Trophoblast cell (in vitro differentiated cells and primary cell): ENCODE measurements at regions not wholly inside any gene's neighbourhood (a gene's known extent, or its start where the extent isn't known, plus 50 kb on each side); places are given as distances from the start of the nearest gene placed in this dataset.
"Not testable (repeated sequence)": the region's sequence is repeated elsewhere in the genome, so short reads cannot be mapped to it uniquely, and the experiment has no call there.

Source experiments
- DNase-seq, 2 donors: peaks; one replicate each; pipeline ENCODE4 v3.0.0-alpha.2; 2016
- H2AFZ ChIP-seq: 2 replicates; pipeline ENCODE4 v1.6.1; 2013; ENCODE audit warnings: low read length, moderate library complexity, mild to moderate bottlenecking; ENCODE audit not compliant: insufficient read depth, poor library complexity
- H2AK5ac ChIP-seq: 2 replicates; pipeline ENCODE4 v1.6.1; 2013; ENCODE audit warnings: mild to moderate bottlenecking, low read length
- H2BK120ac ChIP-seq: 2 replicates; pipeline ENCODE4 v1.6.1; 2013; ENCODE audit warnings: low read length, mild to moderate bottlenecking, moderate library complexity; ENCODE audit not compliant: insufficient read depth, poor library complexity
- H2BK12ac ChIP-seq: 2 replicates; pipeline ENCODE4 v1.6.1; 2013; ENCODE audit warnings: mild to moderate bottlenecking, low read length, moderate library complexity
- H2BK5ac ChIP-seq: 2 replicates; pipeline ENCODE4 v1.6.1; 2013; ENCODE audit warnings: low read length, low read depth, moderate library complexity, mild to moderate bottlenecking; ENCODE audit not compliant: poor library complexity
- H3K14ac ChIP-seq: 2 replicates; pipeline ENCODE4 v1.6.1; 2013; ENCODE audit warnings: mild to moderate bottlenecking, low read length
- H3K18ac ChIP-seq: 2 replicates; pipeline ENCODE4 v1.6.1; 2013; ENCODE audit warnings: mild to moderate bottlenecking, low read length
- H3K23ac ChIP-seq: 2 replicates; pipeline ENCODE4 v1.6.1; 2013; ENCODE audit warnings: low read length
- H3K27ac ChIP-seq: 2 replicates; pipeline ENCODE4 v1.5.1; 2013; ENCODE audit warnings: low read depth, mild to moderate bottlenecking, inconsistent platforms, low read length, moderate library complexity
- H3K27me3 ChIP-seq: 2 replicates; pipeline ENCODE4 v1.6.1; 2013; ENCODE audit warnings: inconsistent platforms, mild to moderate bottlenecking, low read length, moderate library complexity; ENCODE audit not compliant: insufficient read depth
- H3K36me3 ChIP-seq, 2 experiments: 1 replicate in 1 of 2; 2 replicates in 1 of 2; pipeline ENCODE4 v1.6.1; 2013; ENCODE audit warnings: low read length in 2 of 2, mild to moderate bottlenecking in 2 of 2, moderate library complexity in 1 of 2; ENCODE audit not compliant: insufficient read depth in 2 of 2, control insufficient read depth in 1 of 2
- H3K4ac ChIP-seq: 2 replicates; pipeline ENCODE4 v1.6.1; 2013; ENCODE audit warnings: low read depth, mild to moderate bottlenecking, low read length, moderate library complexity
- H3K4me1 ChIP-seq, 2 experiments: 1 replicate in 1 of 2; 2 replicates in 1 of 2; pipeline ENCODE4 v1.6.1; 2013; ENCODE audit warnings: low read length in 2 of 2, mild to moderate bottlenecking in 2 of 2, moderate library complexity in 1 of 2; ENCODE audit not compliant: insufficient read depth in 2 of 2, control insufficient read depth in 1 of 2
- H3K4me2 ChIP-seq: 2 replicates; pipeline ENCODE4 v1.6.1; 2013; ENCODE audit warnings: inconsistent platforms, mild to moderate bottlenecking, low read length, moderate library complexity
- H3K4me3 ChIP-seq: 2 replicates; pipeline ENCODE4 v1.5.1; 2013; ENCODE audit warnings: mild to moderate bottlenecking, low read depth, low read length, inconsistent platforms
- H3K79me1 ChIP-seq: one replicate; pipeline ENCODE4 v1.6.1; 2013; ENCODE audit warnings: low read length
- H3K79me2 ChIP-seq: 2 replicates; pipeline ENCODE4 v1.6.1; 2013; ENCODE audit warnings: low read length, mild to moderate bottlenecking; ENCODE audit not compliant: control insufficient read depth, insufficient read depth, poor library complexity
- H3K9ac ChIP-seq: 2 replicates; pipeline ENCODE4 v1.6.1; 2013; ENCODE audit warnings: mild to moderate bottlenecking, low read length
- H3K9me3 ChIP-seq: 2 replicates; pipeline ENCODE4 v1.6.1; 2013; ENCODE audit warnings: low read depth, mild to moderate bottlenecking, control low read depth, inconsistent platforms, low read length; ENCODE audit not compliant: insufficient read depth
- H4K12ac ChIP-seq: 2 replicates; pipeline ENCODE4 v1.6.1; 2013; ENCODE audit warnings: low read depth, mild to moderate bottlenecking, low read length, moderate library complexity
- H4K8ac ChIP-seq: 2 replicates; pipeline ENCODE4 v1.6.1; 2013; ENCODE audit warnings: low read depth, mild to moderate bottlenecking, low read length, moderate library complexity
- H4K91ac ChIP-seq: one replicate; pipeline ENCODE4 v1.6.1; 2013; ENCODE audit warnings: low read depth, mild to moderate bottlenecking, low read length, moderate library complexity
- whole genome bisulfite sequencing: extraction: QIAGEN DNeasy Blood & Tissue Kit; methylation state at CpG from one replicate; pipeline ENCODE4 v1.1.7; 2013; ENCODE audit warnings: missing lambda C conversion rate; ENCODE audit not compliant: insufficient read length, insufficient coverage; ENCODE audit errors: extremely low coverage; 5-methylcytosine and 5-hydroxymethylcytosine counted together

GRCh38 chr5:105057001-105057436 is 1494.4 kb upstream of the NUDT12 start:
- no peak for DNase-seq
- H3K4me2 ChIP-seq: no peak overlapping the region
- H3K9ac ChIP-seq: no peak overlapping the region
- H3K18ac ChIP-seq: no peak overlapping the region
- H3K4me3 ChIP-seq: no peak overlapping the region
- H2AFZ ChIP-seq: no peak overlapping the region
- H3K14ac ChIP-seq: no peak overlapping the region
- H3K4ac ChIP-seq: no peak overlapping the region
- no peaks in the 10 kb centered on the region for H3K79me1 ChIP-seq
- H3K27ac ChIP-seq: no peak overlapping the region
- H3K9me3 ChIP-seq: peaks cover 17% of the 10 kb centered on the region
- peaks cover 0 to 3% of the 10 kb centered on the region in 2 experiments for H3K4me1 ChIP-seq
- H4K91ac ChIP-seq: no peak overlapping the region
- H3K23ac ChIP-seq: no peak overlapping the region
- H4K8ac ChIP-seq: no peak overlapping the region
- H2BK5ac ChIP-seq: no peak overlapping the region
- H4K12ac ChIP-seq: no peak overlapping the region
- WGBS: no CpG with 5 or more reads among the region's 3 CpGs
- no peaks in the 10 kb centered on the region for H3K79me2 ChIP-seq
- H3K27me3 ChIP-seq: no peaks in the 10 kb centered on the region
- H2BK12ac ChIP-seq: no peak overlapping the region
- no peaks in the 10 kb centered on the region for H3K36me3 ChIP-seq
- H2AK5ac ChIP-seq: no peak overlapping the region
- H2BK120ac ChIP-seq: no peak overlapping the region

GRCh38 chr5:105054406-105054805 is 1491.8 kb upstream of the NUDT12 start:
- peaks cover 0 to 3% of the 10 kb centered on the region in 2 experiments for H3K4me1 ChIP-seq
- no peak overlapping the region for H4K8ac ChIP-seq
- H3K79me2 ChIP-seq: no peaks in the 10 kb centered on the region
- no peak overlapping the region for H3K4me2 ChIP-seq
- no peak overlapping the region for H3K4ac ChIP-seq
- no peak overlapping the region for H2BK5ac ChIP-seq
- no peaks in the 10 kb centered on the region for H3K79me1 ChIP-seq
- H3K14ac ChIP-seq: no peak overlapping the region
- H2BK120ac ChIP-seq: no peak overlapping the region
- H2AFZ ChIP-seq: no peak overlapping the region
- H4K12ac ChIP-seq: no peak overlapping the region
- peaks cover 17% of the 10 kb centered on the region for H3K9me3 ChIP-seq
- no CpG with 5 or more reads among the region's 2 CpGs for WGBS
- no peaks in the 10 kb centered on the region for H3K27me3 ChIP-seq
- no peaks in the 10 kb centered on the region for H3K36me3 ChIP-seq
- H3K18ac ChIP-seq: no peak overlapping the region
- H2BK12ac ChIP-seq: no peak overlapping the region
- H3K9ac ChIP-seq: no peak overlapping the region
- H3K23ac ChIP-seq: no peak overlapping the region
- no peak overlapping the region for H3K27ac ChIP-seq
- no peak overlapping the region for H3K4me3 ChIP-seq
- no peak overlapping the region for H2AK5ac ChIP-seq
- no peak overlapping the region for H4K91ac ChIP-seq
- no peak for DNase-seq

- Histone ChIP-seq H2AFZ (no peak overlapping the region), H4K12ac (no peak overlapping the region), H2BK5ac (no peak overlapping the region), H2BK120ac (no peak overlapping the region), H3K4me2 (no peak overlapping the region), H4K8ac (no peak overlapping the region), H3K79me2 (no peaks in the 10 kb centered on the region), H3K4me1 (no peaks in the 10 kb centered on the region), H3K27ac (no peak overlapping the region), H3K4me3 (no peak overlapping the region), H4K91ac (no peak overlapping the region), H3K9me3 (no peaks in the 10 kb centered on the region), H3K27me3 (no peaks in the 10 kb centered on the region), H3K4ac (no peak overlapping the region), H3K23ac (no peak overlapping the region), H3K36me3 (no peaks in the 10 kb centered on the region), H3K79me1 (no peaks in the 10 kb centered on the region), H3K18ac (no peak overlapping the region), H2BK12ac (no peak overlapping the region), H3K9ac (no peak overlapping the region), H2AK5ac (no peak overlapping the region), H3K14ac (no peak overlapping the region)
- WGBS: no CpG with 5 or more reads among the region's 2 CpGs
- no peak for DNase-seq
Observed at GRCh38 chr5:105042623-105043022, 1480.0 kb upstream of the NUDT12 start.

DNA sequence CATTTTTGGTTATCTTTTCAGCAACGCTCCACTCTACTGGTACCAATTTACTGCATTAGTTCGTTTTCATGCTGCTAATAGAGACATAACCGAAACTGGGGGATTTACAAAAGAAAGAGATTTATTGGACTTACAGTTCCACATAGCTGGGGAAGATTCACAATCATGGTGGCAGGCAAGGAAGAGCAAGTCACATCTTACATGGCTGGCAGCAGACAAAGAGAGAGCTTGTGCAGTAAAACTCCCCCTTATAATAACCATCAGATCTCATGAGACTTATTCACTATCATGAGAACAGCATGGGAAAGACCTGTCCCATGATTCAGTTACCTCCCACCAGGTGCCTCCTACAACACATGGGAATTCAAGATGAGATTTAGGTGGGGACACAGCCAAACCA is 1474.2 kb upstream of the NUDT12 start:
- H2AFZ ChIP-seq, H3K4ac ChIP-seq, H3K18ac ChIP-seq, H3K9ac ChIP-seq, H3K36me3 ChIP-seq, H2BK5ac ChIP-seq, H3K14ac ChIP-seq, H2BK12ac ChIP-seq, H3K79me2 ChIP-seq, H3K23ac ChIP-seq, H3K9me3 ChIP-seq, H3K79me1 ChIP-seq, H4K12ac ChIP-seq, H3K4me3 ChIP-seq, H2BK120ac ChIP-seq, H3K27ac ChIP-seq, H3K27me3 ChIP-seq, DNase-seq, H3K4me2 ChIP-seq, H4K8ac ChIP-seq, H2AK5ac ChIP-seq, H3K4me1 ChIP-seq, H4K91ac ChIP-seq: not testable (repeated sequence)
- no CpG with 5 or more reads among the region's 3 CpGs for WGBS
